Body of pancreas (tissue), 4 donors: ENCODE measurements at regions not wholly inside any gene's neighbourhood (a gene's known extent, or its start where the extent isn't known, plus 50 kb on each side); places are given as distances from the start of the nearest gene placed in this dataset.

ENCODE experiments used
- POLR2A ChIP-seq, 3 donors: fragments of 450-650 bp; IDR thresholded peaks; one replicate each; pipeline ENCODE4 v1.6.1; 2016; ENCODE audit warnings: antibody characterized with exemption in 3 of 3, mild to moderate bottlenecking in 2 of 3
- TF ChIP-seq, protein P1 (sequence below), 7 experiments: fragments of 450-650 bp in 4 of 7; fragments of 200-600 bp in 3 of 7; sonication (generic) in 3 of 7; IDR thresholded peaks; one replicate each; pipeline ENCODE4 v1.5.1; 2016 to 2019; ENCODE audit warnings: antibody characterized with exemption in 7 of 7

- TF ChIP-seq POLR2A (IDR thresholded peaks at IDR 0.05) = no peak
- TF ChIP-seq, protein P1, sequence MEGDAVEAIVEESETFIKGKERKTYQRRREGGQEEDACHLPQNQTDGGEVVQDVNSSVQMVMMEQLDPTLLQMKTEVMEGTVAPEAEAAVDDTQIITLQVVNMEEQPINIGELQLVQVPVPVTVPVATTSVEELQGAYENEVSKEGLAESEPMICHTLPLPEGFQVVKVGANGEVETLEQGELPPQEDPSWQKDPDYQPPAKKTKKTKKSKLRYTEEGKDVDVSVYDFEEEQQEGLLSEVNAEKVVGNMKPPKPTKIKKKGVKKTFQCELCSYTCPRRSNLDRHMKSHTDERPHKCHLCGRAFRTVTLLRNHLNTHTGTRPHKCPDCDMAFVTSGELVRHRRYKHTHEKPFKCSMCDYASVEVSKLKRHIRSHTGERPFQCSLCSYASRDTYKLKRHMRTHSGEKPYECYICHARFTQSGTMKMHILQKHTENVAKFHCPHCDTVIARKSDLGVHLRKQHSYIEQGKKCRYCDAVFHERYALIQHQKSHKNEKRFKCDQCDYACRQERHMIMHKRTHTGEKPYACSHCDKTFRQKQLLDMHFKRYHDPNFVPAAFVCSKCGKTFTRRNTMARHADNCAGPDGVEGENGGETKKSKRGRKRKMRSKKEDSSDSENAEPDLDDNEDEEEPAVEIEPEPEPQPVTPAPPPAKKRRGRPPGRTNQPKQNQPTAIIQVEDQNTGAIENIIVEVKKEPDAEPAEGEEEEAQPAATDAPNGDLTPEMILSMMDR (IDR thresholded peaks at IDR 0.05) = no peak
Measured at GRCh38 chr4:52343595-52343994, 292.5 kb downstream of the SPATA18 start.
